GM23248 (cell line): ENCODE measurements at regions not wholly inside any gene's neighbourhood (a gene's known extent, or its start where the extent isn't known, plus 50 kb on each side); places are given as distances from the start of the nearest gene placed in this dataset.

Source experiments
- EZH2 ChIP-seq: fragments of 200-600 bp; sonication (generic); IDR thresholded peaks from 2 replicates; pipeline ENCODE4 v1.6.1; 2018; ENCODE audit warnings: antibody characterized with exemption, mild to moderate bottlenecking; ENCODE audit not compliant: insufficient read depth, poor library complexity, severe bottlenecking
- EZH2phosphoT487 ChIP-seq: fragments of 200-600 bp; sonication (generic); IDR thresholded peaks from 2 replicates; pipeline ENCODE4 v1.6.1; 2018; ENCODE audit warnings: antibody characterized with exemption, moderate library complexity, mild to moderate bottlenecking, low read depth; ENCODE audit not compliant: insufficient read depth

- no peak for TF ChIP-seq EZH2
- no peak for TF ChIP-seq EZH2phosphoT487
These were observed 53.4 kb upstream of the SNAPC3 start for GRCh38 chr9:15369238-15369637.
